Loucy (cell line): ENCODE measurements at regions not wholly inside any gene's neighbourhood (a gene's known extent, or its start where the extent isn't known, plus 50 kb on each side); places are given as distances from the start of the nearest gene placed in this dataset.

Source experiments
- EZH2phosphoT487 ChIP-seq: fragments of 200-600 bp; IDR thresholded peaks from 2 replicates; pipeline ENCODE4 v1.6.1; 2018; ENCODE audit warnings: antibody characterized with exemption, mild to moderate bottlenecking, moderate library complexity, borderline replicate concordance
- TF ChIP-seq, protein P1 (sequence below): fragments of 200-600 bp; sonication (generic); conservative IDR thresholded peaks from 2 replicates; pipeline ENCODE4 v1.5.1; 2014; ENCODE audit warnings: mild to moderate bottlenecking, antibody characterized with exemption, low read length

- TF ChIP-seq, protein P1, sequence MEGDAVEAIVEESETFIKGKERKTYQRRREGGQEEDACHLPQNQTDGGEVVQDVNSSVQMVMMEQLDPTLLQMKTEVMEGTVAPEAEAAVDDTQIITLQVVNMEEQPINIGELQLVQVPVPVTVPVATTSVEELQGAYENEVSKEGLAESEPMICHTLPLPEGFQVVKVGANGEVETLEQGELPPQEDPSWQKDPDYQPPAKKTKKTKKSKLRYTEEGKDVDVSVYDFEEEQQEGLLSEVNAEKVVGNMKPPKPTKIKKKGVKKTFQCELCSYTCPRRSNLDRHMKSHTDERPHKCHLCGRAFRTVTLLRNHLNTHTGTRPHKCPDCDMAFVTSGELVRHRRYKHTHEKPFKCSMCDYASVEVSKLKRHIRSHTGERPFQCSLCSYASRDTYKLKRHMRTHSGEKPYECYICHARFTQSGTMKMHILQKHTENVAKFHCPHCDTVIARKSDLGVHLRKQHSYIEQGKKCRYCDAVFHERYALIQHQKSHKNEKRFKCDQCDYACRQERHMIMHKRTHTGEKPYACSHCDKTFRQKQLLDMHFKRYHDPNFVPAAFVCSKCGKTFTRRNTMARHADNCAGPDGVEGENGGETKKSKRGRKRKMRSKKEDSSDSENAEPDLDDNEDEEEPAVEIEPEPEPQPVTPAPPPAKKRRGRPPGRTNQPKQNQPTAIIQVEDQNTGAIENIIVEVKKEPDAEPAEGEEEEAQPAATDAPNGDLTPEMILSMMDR, result no peak
- TF ChIP-seq EZH2phosphoT487, result no peak
These were observed 585.4 kb downstream of the SNAPC1 start for GRCh38 chr14:62347562-62348011.
